ENCODE measurements at regions not wholly inside any gene's neighbourhood (a gene's known extent, or its start where the extent isn't known, plus 50 kb on each side); places are given as distances from the start of the nearest gene placed in this dataset.
"Not testable (repeated sequence)": the region's sequence is repeated elsewhere in the genome, so short reads cannot be mapped to it uniquely, and the experiment has no call there.

DNA sequence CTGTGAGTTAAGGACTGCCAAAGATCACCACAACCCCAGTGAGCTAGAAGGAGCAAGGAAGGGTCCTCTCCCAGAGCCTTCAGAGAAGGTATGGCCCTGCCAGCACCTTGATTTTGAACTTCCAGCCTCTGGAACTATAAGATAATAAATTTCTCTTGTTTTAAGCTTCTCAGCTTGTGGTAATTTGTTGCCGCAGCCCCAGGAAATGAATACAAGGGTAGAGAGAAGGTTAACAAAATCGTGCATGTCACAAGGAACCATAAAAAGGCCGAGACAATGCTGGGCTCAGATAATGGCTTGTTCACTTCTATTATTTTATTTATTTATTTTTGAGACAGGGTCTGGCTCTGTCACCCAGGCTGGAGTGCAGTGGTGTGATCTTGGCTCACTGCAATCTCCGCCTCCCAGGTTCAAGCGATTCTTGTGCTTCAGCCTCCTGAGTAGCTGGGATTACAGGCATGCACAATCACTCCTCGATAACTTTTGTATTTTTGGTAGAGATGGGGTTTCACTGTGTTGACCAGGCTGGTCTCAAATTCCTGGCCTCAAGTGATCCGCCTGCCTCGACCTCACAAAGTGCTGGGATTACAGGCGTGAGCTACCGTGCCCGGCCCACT lies 71.5 kb downstream of the WSB1 start:
- DNase-seq, result not testable (repeated sequence)

GRCh38 chr17:27366437-27366836 lies 72.5 kb downstream of the WSB1 start:
- no peak for DNase-seq
- H3K36me3 ChIP-seq, result no peaks in the 10 kb centered on the region
- H3K4me3 ChIP-seq, result no peak overlapping the region
- H3K9me3 ChIP-seq, result peaks cover 15% of the 10 kb centered on the region
- no peaks in the 10 kb centered on the region for H3K27me3 ChIP-seq

More for the DNA sequence above, 71.5 kb downstream of the WSB1 start:
- not testable (repeated sequence) for H3K27me3 ChIP-seq, H3K36me3 ChIP-seq, H3K9me3 ChIP-seq, H3K4me3 ChIP-seq

- H3K36me3 ChIP-seq, result no peaks in the 10 kb centered on the region
- peaks cover 20% of the 10 kb centered on the region for H3K9me3 ChIP-seq
- no peak for DNase-seq
- no peaks in the 10 kb centered on the region for H3K27me3 ChIP-seq
- no peak overlapping the region for H3K4me3 ChIP-seq
Observed at GRCh38 chr17:27367121-27367981, 73.4 kb downstream of the WSB1 start.

- H3K4me3 ChIP-seq, result no peak overlapping the region
- no peaks in the 10 kb centered on the region for H3K36me3 ChIP-seq
- H3K27me3 ChIP-seq, result no peaks in the 10 kb centered on the region
- H3K9me3 ChIP-seq, result peaks cover 28% of the 10 kb centered on the region
- DNase-seq, result no peak
Observed at GRCh38 chr17:27368151-27368795, 74.4 kb downstream of the WSB1 start.

DNA sequence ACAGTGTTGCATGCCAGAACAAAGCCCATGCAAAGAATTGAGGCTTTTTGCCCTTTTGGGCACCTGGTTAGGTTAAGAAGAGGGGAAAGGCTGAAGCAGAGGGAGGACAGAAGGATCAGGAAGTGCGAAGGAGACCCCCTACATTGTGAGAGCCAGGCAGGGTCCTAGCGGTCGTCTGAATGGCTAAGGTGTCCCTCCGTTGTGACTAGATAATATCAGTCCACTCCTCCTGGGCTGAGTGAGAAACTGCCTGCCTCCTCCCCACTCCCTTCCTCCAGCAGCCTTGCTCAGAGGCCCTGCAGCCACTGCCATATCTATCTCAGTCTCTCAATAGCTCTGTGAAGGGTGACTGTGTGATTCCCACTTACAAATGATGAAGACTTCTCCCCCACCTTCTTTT lies 75.1 kb downstream of the WSB1 start:
- H3K36me3 ChIP-seq, result no peaks in the 10 kb centered on the region
- no peak overlapping the region for H3K4me3 ChIP-seq
- H3K9me3 ChIP-seq, result peaks cover 33% of the 10 kb centered on the region
- no peak for DNase-seq
- no peaks in the 10 kb centered on the region for H3K27me3 ChIP-seq

DNA sequence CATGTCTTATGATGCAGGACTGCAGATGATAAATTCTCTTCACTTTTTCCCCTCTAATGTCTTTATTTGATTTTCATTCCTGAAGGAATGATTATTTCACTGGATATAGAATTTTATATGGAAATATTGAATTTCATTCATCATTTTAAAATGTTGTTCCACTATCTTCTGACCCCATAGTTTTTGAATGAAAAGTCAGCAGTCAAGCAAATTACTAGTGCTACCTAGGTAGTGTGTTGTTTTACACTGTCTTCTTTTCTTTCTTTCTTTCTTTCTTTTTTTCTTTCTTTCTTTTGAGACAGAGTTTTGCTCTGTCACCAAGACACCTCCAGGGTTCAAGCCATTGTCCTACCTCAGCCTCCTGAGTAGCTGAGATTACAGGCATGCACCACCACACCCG lies 76.9 kb downstream of the WSB1 start:
- H3K36me3 ChIP-seq, result no peaks in the 10 kb centered on the region
- no peaks in the 10 kb centered on the region for H3K27me3 ChIP-seq
- no peak for DNase-seq
- no peak overlapping the region for H3K4me3 ChIP-seq
- H3K9me3 ChIP-seq, result peaks cover 44% of the 10 kb centered on the region

DNA sequence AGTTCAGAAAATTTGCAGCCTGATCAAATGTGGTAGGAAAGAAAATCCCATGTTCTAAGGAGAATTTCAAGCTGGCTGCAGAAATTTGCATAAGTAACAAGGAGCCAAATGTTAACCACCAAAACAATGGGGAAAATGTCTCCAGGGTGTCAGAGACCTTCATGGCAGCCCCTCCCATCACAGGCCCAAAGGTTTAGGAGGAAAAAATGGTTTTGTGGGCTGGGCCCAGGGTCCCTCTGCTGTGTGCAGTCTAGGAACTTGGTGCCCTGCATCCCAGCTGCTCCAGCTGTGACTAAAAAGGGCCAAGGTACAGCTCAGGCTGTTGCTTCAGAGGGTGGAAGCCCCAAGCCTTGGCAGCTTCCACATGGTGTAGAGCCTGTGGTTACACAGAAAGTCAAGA lies 79.8 kb downstream of the WSB1 start:
- not testable (repeated sequence) for H3K36me3 ChIP-seq, DNase-seq, H3K4me3 ChIP-seq, H3K27me3 ChIP-seq
- peaks cover 62% of the 10 kb centered on the region for H3K9me3 ChIP-seq

DNA sequence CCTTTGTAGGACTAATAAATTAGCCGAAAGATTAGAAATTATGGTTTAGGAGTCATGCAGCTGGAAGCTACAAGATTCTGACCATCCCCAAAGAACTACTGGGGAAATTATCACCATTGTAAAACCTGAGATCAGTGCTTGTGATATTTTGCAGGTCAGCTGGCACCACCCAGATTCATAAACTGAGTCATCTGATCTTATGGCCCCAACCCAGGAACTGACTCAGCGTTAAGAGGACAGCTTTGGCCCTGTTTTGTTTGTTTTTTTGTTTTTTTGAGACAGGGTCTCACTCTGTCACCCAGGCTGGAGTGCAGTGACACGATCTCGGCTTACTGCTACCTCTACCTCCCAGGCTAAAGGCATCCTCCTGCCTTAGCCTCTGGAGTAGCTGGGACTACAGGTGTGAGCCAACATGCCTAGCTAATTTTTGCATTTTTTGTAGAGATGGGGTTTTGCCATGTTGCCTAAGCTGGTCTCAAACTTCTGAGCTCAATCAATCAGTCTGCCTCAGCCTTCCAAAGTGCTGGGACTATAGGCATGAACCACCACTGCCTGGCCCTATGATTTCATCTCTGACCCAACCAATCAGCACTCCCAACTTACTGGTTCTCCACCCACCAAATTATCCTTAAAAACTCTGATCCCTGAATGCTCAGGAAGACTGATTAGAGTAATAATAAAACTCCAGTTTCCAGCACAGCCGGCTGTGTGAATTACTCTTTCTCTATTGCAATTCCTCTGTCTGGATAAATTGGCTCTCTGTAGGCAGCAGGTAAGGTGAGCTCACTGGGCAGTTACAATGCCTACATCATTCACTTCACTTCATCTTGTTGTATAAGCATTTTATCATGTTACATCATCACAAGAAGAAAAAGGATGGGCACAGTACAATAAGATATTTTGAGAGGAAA lies 79.4 kb upstream of the KSR1 start:
- DNase-seq, result peak; percentile 56
- Histone ChIP-seq H3K9me3 (peaks cover 42% of the 10 kb centered on the region), H3K4me3 (no peak overlapping the region), H3K27me3 (no peaks in the 10 kb centered on the region), H3K36me3 (no peaks in the 10 kb centered on the region)

- H3K4me3 ChIP-seq, result no peak overlapping the region
- no peaks in the 10 kb centered on the region for H3K27me3 ChIP-seq
- DNase-seq, result no peak
- H3K36me3 ChIP-seq, result no peaks in the 10 kb centered on the region
- peaks cover 31% of the 10 kb centered on the region for H3K9me3 ChIP-seq
Observed at GRCh38 chr17:27378482-27379175, 77.6 kb upstream of the KSR1 start.

GRCh38 chr17:27379888-27380533 lies 76.2 kb upstream of the KSR1 start:
- no peaks in the 10 kb centered on the region for H3K27me3 ChIP-seq
- H3K36me3 ChIP-seq, result no peaks in the 10 kb centered on the region
- H3K9me3 ChIP-seq, result peaks cover 21% of the 10 kb centered on the region
- peak; percentile 41 for DNase-seq
- H3K4me3 ChIP-seq, result no peak overlapping the region

- no peaks in the 10 kb centered on the region for H3K36me3 ChIP-seq
- no peaks in the 10 kb centered on the region for H3K27me3 ChIP-seq
- DNase-seq, result no peak
- H3K4me3 ChIP-seq, result no peak overlapping the region
- peaks cover 20% of the 10 kb centered on the region for H3K9me3 ChIP-seq
Observed at GRCh38 chr17:27380551-27380950, 75.7 kb upstream of the KSR1 start.

DNA sequence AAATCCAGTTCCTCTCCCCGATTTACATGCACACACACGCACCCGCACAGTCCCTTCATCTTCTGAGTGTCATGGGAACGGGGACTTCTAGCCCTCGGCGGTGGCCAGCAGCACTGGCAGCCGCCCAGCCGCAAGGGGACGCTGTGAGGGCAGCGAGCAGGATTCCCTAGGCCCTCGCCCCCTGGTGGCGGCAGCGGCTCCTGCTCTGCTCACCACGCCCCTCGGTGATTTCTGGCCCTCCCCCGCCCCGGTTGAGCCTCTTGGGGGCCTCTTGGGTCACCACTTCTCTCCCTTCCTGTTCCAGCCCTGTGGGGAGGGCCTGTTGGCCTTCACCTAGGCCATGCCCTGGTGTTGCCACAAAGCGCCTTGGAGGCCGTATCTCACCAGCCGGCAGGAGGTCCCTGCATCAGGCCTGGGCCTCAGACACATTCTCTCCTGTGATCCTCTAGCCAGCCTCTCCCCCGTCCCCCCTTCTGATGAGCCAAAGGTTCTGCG lies 75.2 kb upstream of the KSR1 start:
- peak; percentile 55 for DNase-seq
- no peaks in the 10 kb centered on the region for H3K27me3 ChIP-seq
- H3K9me3 ChIP-seq, result peaks cover 15% of the 10 kb centered on the region
- no peaks in the 10 kb centered on the region for H3K36me3 ChIP-seq
- H3K4me3 ChIP-seq, result no peak overlapping the region

DNA sequence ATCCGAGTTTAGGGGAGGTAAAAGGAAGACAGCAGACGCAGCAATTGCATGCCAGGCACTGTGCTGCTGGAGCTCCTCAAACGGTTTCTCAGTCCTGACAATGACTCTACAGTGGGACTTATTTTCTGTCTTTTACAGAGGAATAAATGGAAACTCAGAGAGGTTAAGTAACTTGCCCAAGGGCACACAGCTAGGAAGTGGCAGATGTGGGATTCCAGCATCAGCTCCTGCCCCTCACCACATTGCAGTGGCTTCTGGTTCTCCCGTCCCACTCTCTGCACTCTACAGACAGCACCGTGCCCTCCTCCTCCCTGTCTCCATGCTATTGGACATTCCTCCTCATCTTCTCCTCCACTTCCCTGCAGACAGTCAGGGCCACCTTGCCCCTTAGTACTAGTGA lies 74.2 kb upstream of the KSR1 start:
- H3K9me3 ChIP-seq, result peaks cover 12% of the 10 kb centered on the region
- no peaks in the 10 kb centered on the region for H3K27me3 ChIP-seq
- DNase-seq, result no peak
- no peaks in the 10 kb centered on the region for H3K36me3 ChIP-seq
- no peak overlapping the region for H3K4me3 ChIP-seq

DNA sequence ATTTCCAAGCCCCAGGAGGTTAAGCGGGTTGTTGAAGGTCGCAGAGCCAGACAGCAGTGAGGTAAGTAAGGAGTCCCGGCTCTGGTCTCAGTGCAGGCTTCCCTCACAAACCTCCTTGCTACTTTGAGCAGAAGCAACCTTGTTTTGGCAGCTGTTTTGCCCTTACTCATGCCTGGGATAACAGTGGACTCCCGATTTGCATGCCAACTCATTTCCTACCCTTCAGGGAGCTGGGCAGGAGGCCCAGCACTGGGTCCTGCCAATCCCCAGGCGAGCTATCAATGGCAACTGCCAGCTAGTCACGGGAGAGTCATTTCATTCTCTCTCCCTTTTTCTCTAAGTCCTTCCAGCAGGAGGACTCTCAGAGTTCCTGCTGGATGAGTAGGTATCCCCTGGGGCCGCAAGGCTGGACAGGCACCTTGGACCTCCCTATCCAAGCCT lies 72.0 kb upstream of the KSR1 start:
- DNase-seq, result peak; percentile 99
- no peaks in the 10 kb centered on the region for H3K9me3 ChIP-seq
- H3K36me3 ChIP-seq, result no peaks in the 10 kb centered on the region
- H3K27me3 ChIP-seq, result no peaks in the 10 kb centered on the region
- H3K4me3 ChIP-seq, result no peak overlapping the region

DNA sequence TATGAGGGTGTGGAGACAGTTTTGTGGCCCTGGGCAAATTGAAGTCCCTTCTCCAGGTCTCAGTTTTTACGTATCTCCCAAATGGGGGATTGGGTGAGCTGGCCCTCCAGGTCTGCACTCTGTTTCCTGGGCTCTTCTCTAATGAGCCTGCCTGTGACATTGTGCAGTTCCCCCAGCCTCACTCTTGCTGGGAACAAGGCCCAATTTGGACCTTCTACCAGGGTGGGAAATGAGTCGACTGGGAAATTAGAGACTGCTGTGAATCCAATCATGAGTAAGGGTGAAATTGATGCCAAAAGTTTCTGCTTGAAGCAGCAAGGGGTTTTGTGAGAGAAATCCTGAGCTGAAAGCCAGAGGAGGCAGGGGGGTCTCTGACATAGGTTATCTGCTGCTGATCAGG lies 71.5 kb upstream of the KSR1 start:
- no peaks in the 10 kb centered on the region for H3K9me3 ChIP-seq
- H3K36me3 ChIP-seq, result no peaks in the 10 kb centered on the region
- peak; percentile 81 for DNase-seq

GRCh38 chr17:27385626-27386025 lies 70.6 kb upstream of the KSR1 start:
- Histone ChIP-seq H3K4me3 (no peak overlapping the region), H3K9me3 (no peaks in the 10 kb centered on the region), H3K27me3 (no peaks in the 10 kb centered on the region), H3K36me3 (no peaks in the 10 kb centered on the region)
- no peak for DNase-seq

More for the DNA sequence above, 71.5 kb upstream of the KSR1 start:
- no peak overlapping the region for H3K4me3 ChIP-seq
- H3K27me3 ChIP-seq, result no peaks in the 10 kb centered on the region

Data from MG63 (cell line).